PC-3 (cell line): ENCODE measurements at regions not wholly inside any gene's neighbourhood (a gene's known extent, or its start where the extent isn't known, plus 50 kb on each side); places are given as distances from the start of the nearest gene placed in this dataset.

Experiments used
- ATAC-seq: fragments of 200-7000 bp; cut with Tn5 transposase; 2 replicates; pipeline ENCODE4 v1.9.1; 2020; ENCODE audit warnings: mild to moderate bottlenecking, moderate library complexity
- BruUV-seq: library from RNA; stranded (reverse); fragments of 400-500 nt; replicated peaks from 2 replicates; lab custom pipeline; 2021; lab: Mats Ljungman, UMichigan
- CTCF ChIA-PET: fragments of 300-600 bp; sonication (Branson Sonifier 250); formaldehyde crosslinking; loops from one replicate; lab custom pipeline; 2022; ENCODE audit warnings: antibody characterized with exemption; lab: Charles Lee
- POLR2A ChIA-PET: fragments of 300-600 bp; sonication (Branson Sonifier 250); formaldehyde crosslinking; loops from one replicate; lab custom pipeline; 2022; ENCODE audit warnings: antibody characterized with exemption; ENCODE audit not compliant: unreplicated experiment; lab: Charles Lee
- DNase-seq: peaks from one replicate; pipeline ENCODE4 v3.0.0-alpha.2; 2015
- H2AFZ ChIP-seq: fragments of 300-600 bp; sonication (generic); 2 replicates; pipeline ENCODE4 v1.6.0; 2016; ENCODE audit warnings: antibody characterized with exemption, low read length
- H3F3A ChIP-seq: fragments of 300-600 bp; sonication (generic); one replicate; pipeline ENCODE4 v1.6.0; 2017; ENCODE audit warnings: antibody characterized with exemption, low read length, control low read depth, mild to moderate bottlenecking; ENCODE audit not compliant: unreplicated experiment
- H3K27ac ChIP-seq: fragments of 300-600 bp; sonication (generic); 2 replicates; pipeline ENCODE4 v1.5.1; 2016; ENCODE audit warnings: mild to moderate bottlenecking, low read length
- H3K27me3 ChIP-seq: fragments of 300-600 bp; sonication (generic); 2 replicates; pipeline ENCODE4 v1.6.1; 2016; ENCODE audit warnings: low read length, mixed read lengths
- H3K36me3 ChIP-seq: fragments of 300-600 bp; sonication (generic); 2 replicates; pipeline ENCODE4 v1.6.1; 2016; ENCODE audit warnings: low read depth, mixed run types, low read length, mixed read lengths
- H3K4me1 ChIP-seq: fragments of 300-600 bp; sonication (generic); 2 replicates; pipeline ENCODE4 v1.5.1; 2016; ENCODE audit warnings: low read length; ENCODE audit not compliant: insufficient read depth
- H3K4me2 ChIP-seq: fragments of 300-600 bp; sonication (generic); 2 replicates; pipeline ENCODE4 v1.6.0; 2016; ENCODE audit warnings: low read length
- H3K4me3 ChIP-seq: fragments of 300-600 bp; sonication (generic); 2 replicates; pipeline ENCODE4 v1.5.1; 2016; ENCODE audit warnings: mild to moderate bottlenecking, low read length, mixed read lengths
- H3K79me2 ChIP-seq: fragments of 300-600 bp; sonication (generic); 2 replicates; pipeline ENCODE4 v1.6.1; 2017; ENCODE audit warnings: low read length, mixed read lengths
- H3K9ac ChIP-seq: fragments of 300-600 bp; sonication (generic); 2 replicates; pipeline ENCODE4 v1.6.0; 2016; ENCODE audit warnings: mild to moderate bottlenecking, low read length
- H3K9me2 ChIP-seq: fragments of 300-600 bp; sonication (generic); replicated peaks from 2 replicates; pipeline ENCODE4 v1.6.1; 2016; ENCODE audit warnings: mixed run types, low read length, mixed read lengths
- H3K9me3 ChIP-seq: fragments of 300-600 bp; sonication (generic); 2 replicates; pipeline ENCODE4 v1.6.1; 2016; ENCODE audit warnings: low read length, mixed read lengths
- H4K20me1 ChIP-seq: fragments of 300-600 bp; sonication (generic); 2 replicates; pipeline ENCODE4 v1.6.1; 2016; ENCODE audit warnings: low read length, mixed read lengths
- EZH2 ChIP-seq: fragments of 300-600 bp; sonication (generic); IDR thresholded peaks from one replicate; pipeline ENCODE4 v1.6.1; 2017; ENCODE audit warnings: antibody characterized with exemption, mild to moderate bottlenecking, low read length; ENCODE audit not compliant: unreplicated experiment
- EZH2phosphoT487 ChIP-seq: fragments of 300-600 bp; sonication (generic); IDR thresholded peaks from 2 replicates; pipeline ENCODE4 v1.6.1; 2018; ENCODE audit warnings: mild to moderate bottlenecking, antibody characterized with exemption, low read length, borderline replicate concordance
- intact Hi-C: fragments of 100-400 bp; cut with micrococcal nuclease; formaldehyde crosslinking; loops from 2 replicates; pipeline ENCODE4 v1.9.0; 2023
- TF ChIP-seq, protein P1 (sequence below): fragments of 300-600 bp; sonication (generic); conservative IDR thresholded peaks from 2 replicates; pipeline ENCODE4 v1.5.1; 2017; ENCODE audit warnings: antibody characterized with exemption, low read depth, mild to moderate bottlenecking, low read length

DNA sequence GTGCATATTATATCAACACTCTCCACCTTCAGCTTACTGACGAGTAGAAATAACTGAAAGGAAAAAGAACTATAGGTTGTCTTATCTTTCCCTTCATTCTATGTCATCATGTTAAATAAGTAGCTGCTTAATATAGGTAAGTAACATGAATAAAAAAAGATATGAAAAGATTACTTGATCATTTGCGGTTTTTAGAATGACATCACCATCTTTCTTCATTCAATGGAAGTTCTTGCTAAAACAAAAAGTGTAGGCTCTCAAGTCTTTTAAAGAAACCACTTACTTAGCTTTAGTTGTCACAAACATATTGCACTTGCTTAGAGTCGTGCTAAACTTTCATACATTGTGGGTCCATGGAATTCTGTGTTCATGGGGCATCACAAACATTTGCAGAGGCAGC lies 331.1 kb upstream of the DEPDC1 start:
- CTCF ChIA-PET = no interaction called here
- H3F3A ChIP-seq = no peaks in the 10 kb centered on the region
- H3K4me3 ChIP-seq = no peak overlapping the region

DNA sequence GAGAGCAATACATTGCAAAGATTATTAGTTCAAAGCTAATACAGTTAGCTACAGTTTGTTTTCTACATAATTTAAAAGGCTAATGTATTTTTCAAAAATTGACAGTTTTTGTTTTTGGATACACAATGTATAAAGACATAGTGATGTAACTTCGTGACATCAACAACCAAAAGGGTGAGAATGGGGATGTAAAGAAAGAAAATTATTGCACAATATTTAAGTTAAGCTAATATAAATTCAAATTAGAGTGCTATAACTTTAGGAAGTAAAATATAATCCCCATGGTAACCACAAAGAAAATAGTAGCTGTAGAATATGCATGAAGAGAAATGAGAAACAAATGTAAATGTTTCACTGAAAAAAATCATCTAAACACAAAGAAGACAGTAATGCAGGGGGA lies 334.4 kb upstream of the DEPDC1 start:
- no peak for DNase-seq
- TF ChIP-seq, protein P1, sequence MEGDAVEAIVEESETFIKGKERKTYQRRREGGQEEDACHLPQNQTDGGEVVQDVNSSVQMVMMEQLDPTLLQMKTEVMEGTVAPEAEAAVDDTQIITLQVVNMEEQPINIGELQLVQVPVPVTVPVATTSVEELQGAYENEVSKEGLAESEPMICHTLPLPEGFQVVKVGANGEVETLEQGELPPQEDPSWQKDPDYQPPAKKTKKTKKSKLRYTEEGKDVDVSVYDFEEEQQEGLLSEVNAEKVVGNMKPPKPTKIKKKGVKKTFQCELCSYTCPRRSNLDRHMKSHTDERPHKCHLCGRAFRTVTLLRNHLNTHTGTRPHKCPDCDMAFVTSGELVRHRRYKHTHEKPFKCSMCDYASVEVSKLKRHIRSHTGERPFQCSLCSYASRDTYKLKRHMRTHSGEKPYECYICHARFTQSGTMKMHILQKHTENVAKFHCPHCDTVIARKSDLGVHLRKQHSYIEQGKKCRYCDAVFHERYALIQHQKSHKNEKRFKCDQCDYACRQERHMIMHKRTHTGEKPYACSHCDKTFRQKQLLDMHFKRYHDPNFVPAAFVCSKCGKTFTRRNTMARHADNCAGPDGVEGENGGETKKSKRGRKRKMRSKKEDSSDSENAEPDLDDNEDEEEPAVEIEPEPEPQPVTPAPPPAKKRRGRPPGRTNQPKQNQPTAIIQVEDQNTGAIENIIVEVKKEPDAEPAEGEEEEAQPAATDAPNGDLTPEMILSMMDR = no peak
- TF ChIP-seq EZH2phosphoT487 = no peak
- no peak for TF ChIP-seq EZH2
- no peaks in the 10 kb centered on the region for H4K20me1 ChIP-seq
- intact Hi-C loops = no loop called here
- H3K9me2 ChIP-seq = no peaks in the 10 kb centered on the region
- H3K4me2 ChIP-seq = no peak overlapping the region
- H3K79me2 ChIP-seq = no peaks in the 10 kb centered on the region
- BruUV-seq = no TSS peak
- H3K27me3 ChIP-seq = no peaks in the 10 kb centered on the region
- H3K36me3 ChIP-seq = no peaks in the 10 kb centered on the region
- H3K4me3 ChIP-seq = no peak overlapping the region
- no peaks in the 10 kb centered on the region for H3F3A ChIP-seq
- no peak for ATAC-seq
- ChIA-PET CTCF (no interaction called here), POLR2A (no interaction called here)
- H2AFZ ChIP-seq = no peak overlapping the region
- no peak overlapping the region for H3K27ac ChIP-seq
- H3K9ac ChIP-seq = no peak overlapping the region
- no peaks in the 10 kb centered on the region for H3K4me1 ChIP-seq
- H3K9me3 ChIP-seq = no peaks in the 10 kb centered on the region

More for the DNA sequence above, 331.1 kb upstream of the DEPDC1 start:
- POLR2A ChIA-PET = no interaction called here
- Histone ChIP-seq H4K20me1 (no peaks in the 10 kb centered on the region), H3K27ac (no peak overlapping the region), H3K9ac (no peak overlapping the region), H3K9me3 (no peaks in the 10 kb centered on the region), H3K9me2 (no peaks in the 10 kb centered on the region), H3K36me3 (no peaks in the 10 kb centered on the region), H3K79me2 (no peaks in the 10 kb centered on the region), H3K27me3 (no peaks in the 10 kb centered on the region; the same call in 1 of the 2 replicates), H3K4me1 (no peaks in the 10 kb centered on the region), H2AFZ (no peak overlapping the region), H3K4me2 (no peak overlapping the region)
- TF ChIP-seq EZH2 = no peak
- TF ChIP-seq EZH2phosphoT487 = no peak
- TF ChIP-seq, protein P1 = no peak
- DNase-seq = no peak
- intact Hi-C loops = no loop called here
- no TSS peak for BruUV-seq
- no peak for ATAC-seq

DNA sequence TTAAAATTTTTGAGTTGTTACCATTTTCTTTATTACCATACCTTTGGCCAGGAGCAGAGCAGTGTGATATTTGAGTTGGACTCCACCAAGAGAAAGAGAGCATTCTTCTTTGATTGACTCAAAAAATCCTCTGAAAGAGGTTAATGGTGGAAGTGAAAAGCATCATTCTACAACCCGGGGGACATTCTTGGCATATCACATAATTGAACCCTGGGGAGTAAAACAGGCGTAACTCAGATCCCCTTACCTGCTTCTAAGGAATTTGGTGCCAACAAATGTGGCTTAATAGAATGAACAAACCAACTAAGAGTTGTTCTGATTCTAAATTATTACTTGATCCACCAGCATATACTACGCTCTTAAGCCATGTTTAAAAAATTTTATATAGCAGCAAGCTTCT lies 351.1 kb upstream of the DEPDC1 start:
- Histone ChIP-seq H3K9me3 (no peaks in the 10 kb centered on the region), H3K27me3 (peaks cover 12% of the 10 kb centered on the region; the same call in 1 of the 2 replicates), H3K9ac (no peak overlapping the region), H3K79me2 (no peaks in the 10 kb centered on the region), H3K27ac (no peak overlapping the region), H4K20me1 (no peaks in the 10 kb centered on the region), H3F3A (no peaks in the 10 kb centered on the region), H2AFZ (no peak overlapping the region), H3K4me3 (no peak overlapping the region), H3K9me2 (no peaks in the 10 kb centered on the region), H3K4me2 (no peak overlapping the region), H3K36me3 (no peaks in the 10 kb centered on the region), H3K4me1 (no peaks in the 10 kb centered on the region)
- ChIA-PET CTCF (no interaction called here), POLR2A (no interaction called here)
- TF ChIP-seq EZH2phosphoT487 = no peak
- TF ChIP-seq, protein P1 = no peak
- no peak for TF ChIP-seq EZH2
- BruUV-seq = no TSS peak
- ATAC-seq = no peak
- intact Hi-C loops = no loop called here
- DNase-seq = no peak
